ENCODE measurements at regions not wholly inside any gene's neighbourhood (a gene's known extent, or its start where the extent isn't known, plus 50 kb on each side); places are given as distances from the start of the nearest gene placed in this dataset.

DNA sequence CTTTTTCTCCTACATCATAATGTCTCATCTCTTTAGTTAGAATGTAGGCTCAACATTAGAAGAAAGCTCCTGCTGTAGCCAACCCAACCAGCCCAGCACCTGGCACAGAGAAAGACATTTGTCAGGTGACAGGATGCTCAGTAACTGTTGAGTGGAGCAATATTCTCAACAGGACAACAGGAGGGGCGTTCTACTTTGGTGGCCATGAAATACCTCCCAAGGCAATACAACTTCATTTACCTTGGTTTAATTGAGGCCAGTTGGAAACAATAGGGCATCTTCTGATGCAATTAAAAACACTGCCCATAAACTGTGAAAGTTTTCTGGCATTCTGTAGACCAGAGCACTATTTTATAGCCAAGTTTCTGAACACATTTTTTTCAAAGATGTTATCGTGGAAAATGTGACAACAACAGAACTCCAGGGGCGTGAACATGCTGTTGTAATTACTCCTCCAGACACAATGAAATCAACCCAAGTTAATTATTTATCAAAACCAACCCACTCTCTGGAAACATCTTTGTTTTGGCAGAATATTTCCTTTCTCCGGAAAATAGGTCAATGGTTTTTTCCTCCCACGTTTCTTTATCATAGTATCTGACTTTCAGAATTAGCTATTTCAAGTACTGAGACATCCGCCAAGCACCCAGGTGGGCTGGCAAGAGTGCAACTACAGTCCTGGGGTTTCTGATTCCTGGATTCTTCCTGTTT, 538.1 kb downstream of the SOX6 start:
- no peak for TF ChIP-seq CTCF (IDR thresholded peaks at IDR 0.05; ENCODE audit: borderline replicate concordance, extremely low read depth, insufficient read depth)
- DNase-seq: no peak
- intact Hi-C loops (cut with DNase I): no loop called here
- Histone ChIP-seq H3K27me3 (ENCODE audit: control insufficient read depth, insufficient read depth, low read length) (no peaks in the 10 kb centered on the region), H3K9ac (ENCODE audit: low read length in 3 of 3) (no peak overlapping the region), H3K27ac (ENCODE audit: low read depth in 2 of 2, low read length in 2 of 2) (no peak overlapping the region), H3K36me3 (ENCODE audit: control insufficient read depth in 2 of 3, insufficient read depth in 3 of 3, low read length in 3 of 3) (no peaks in the 10 kb centered on the region), H3K4me1 (ENCODE audit: control insufficient read depth in 2 of 3, insufficient read depth in 2 of 3, low read depth in 1 of 3, low read length in 3 of 3) (peaks cover 0 to 8% (median 3%) of the 10 kb centered on the region in 3 donors), H3K9me3 (ENCODE audit: control insufficient read depth in 2 of 3, insufficient read depth in 1 of 3, low read length in 3 of 3) (no peaks in the 10 kb centered on the region), H3K4me3 (ENCODE audit: low read length in 3 of 3) (no peak overlapping the region)
- peak; percentile 38 for FAIRE-seq

- Histone ChIP-seq H3K9ac (ENCODE audit: low read length in 3 of 3) (no peak overlapping the region), H3K4me1 (ENCODE audit: control insufficient read depth in 2 of 3, insufficient read depth in 2 of 3, low read depth in 1 of 3, low read length in 3 of 3) (peaks cover 0 to 8% (median 3%) of the 10 kb centered on the region in 3 donors), H3K4me3 (ENCODE audit: low read length in 3 of 3) (no peak overlapping the region), H3K27ac (ENCODE audit: low read depth in 2 of 2, low read length in 2 of 2) (no peak overlapping the region), H3K9me3 (ENCODE audit: control insufficient read depth in 2 of 3, insufficient read depth in 1 of 3, low read length in 3 of 3) (no peaks in the 10 kb centered on the region), H3K36me3 (ENCODE audit: control insufficient read depth in 2 of 3, insufficient read depth in 3 of 3, low read length in 3 of 3) (no peaks in the 10 kb centered on the region), H3K27me3 (ENCODE audit: control insufficient read depth, insufficient read depth, low read length) (no peaks in the 10 kb centered on the region)
- FAIRE-seq: no peak
- DNase-seq: peak in 4 of 5 donors; percentile 29 to 81 (median 46)
- intact Hi-C loops (cut with DNase I): no loop called here
- peak; percentile 84 for TF ChIP-seq CTCF (IDR thresholded peaks at IDR 0.05; ENCODE audit: borderline replicate concordance, extremely low read depth, insufficient read depth)
These were observed 536.6 kb downstream of the SOX6 start for GRCh38 chr11:15819679-15820286.

- no peak for FAIRE-seq
- intact Hi-C loops (cut with DNase I): no loop called here
- no peak overlapping the region for H3K4me3 ChIP-seq (ENCODE audit: low read length in 3 of 3)
These were observed 534.9 kb downstream of the SOX6 start for GRCh38 chr11:15821451-15821850.

More at GRCh38 chr11:15821451-15821850, 534.9 kb downstream of the SOX6 start:
- TF ChIP-seq CTCF (IDR thresholded peaks at IDR 0.05; ENCODE audit: borderline replicate concordance, extremely low read depth, insufficient read depth): no peak
- Histone ChIP-seq H3K9me3 (ENCODE audit: control insufficient read depth in 2 of 3, insufficient read depth in 1 of 3, low read length in 3 of 3) (no peaks in the 10 kb centered on the region), H3K27me3 (ENCODE audit: control insufficient read depth, insufficient read depth, low read length) (no peaks in the 10 kb centered on the region), H3K9ac (ENCODE audit: low read length in 3 of 3) (no peak overlapping the region), H3K36me3 (ENCODE audit: control insufficient read depth in 2 of 3, insufficient read depth in 3 of 3, low read length in 3 of 3) (no peaks in the 10 kb centered on the region), H3K4me1 (ENCODE audit: control insufficient read depth in 2 of 3, insufficient read depth in 2 of 3, low read depth in 1 of 3, low read length in 3 of 3) (peaks cover 0 to 4% (median 0%) of the 10 kb centered on the region in 3 donors), H3K27ac (ENCODE audit: low read depth in 2 of 2, low read length in 2 of 2) (no peak overlapping the region)
- no peak for DNase-seq
